Heart left ventricle (tissue), 13 donors: ENCODE measurements at regions not wholly inside any gene's neighbourhood (a gene's known extent, or its start where the extent isn't known, plus 50 kb on each side); places are given as distances from the start of the nearest gene placed in this dataset.

Source experiments
- CTCF ChIP-seq, 12 donors: fragments of 200-600 bp; sonication (generic) in 4 of 12; IDR thresholded peaks; one replicate each; pipeline versions ENCODE4 v1.5.0 to v1.8.0; 2018 to 2022; ENCODE audit warnings: antibody characterized with exemption in 12 of 12, mild to moderate bottlenecking in 5 of 12
- POLR2A ChIP-seq, 2 donors: fragments of 450-650 bp; IDR thresholded peaks; one replicate each; pipeline ENCODE4 v1.6.1; 2017; ENCODE audit warnings: antibody characterized with exemption in 2 of 2, mild to moderate bottlenecking in 2 of 2, moderate library complexity in 2 of 2
- donor health status: ischemic (EF 13 %, LVEDD 7.1; RV severe dilation, severe dysfunction).
- donor health status: DM: no; HTN: yes; CAD: no.
- donor health status: DM: no; HTN: no; CAD: no.
- donor health status: ischemic (EF 25% LVEDD 6.9; RV normal size, moderate dysfunction).
- donor health status: ischemic (EF 25% LVEDD 5.7; RV mildly dilated, moderate dysfunction).
- donor health status: ischemic (EF 35%, LVEDD 5.7; RV mildly dilated, moderate dysfunction).
- donor health status: nonischemic (EF 11% LVEDD 7.7; RV severe dilation, severe dysfunction).
- donor health status: DM: yes; HTN: yes; CAD: no.
- donor health status: PGD.
- donor health status: ischemic (EF 29% LVEDD 5.4; RV normal size, mild dysfunction).
- donor health status: nonischemic (EF 23%, LVEDD 6.1; RV moderate dilation, normal function).

GRCh38 chr16:60989592-60989991 lies 1046.6 kb downstream of the CDH8 start:
- TF ChIP-seq CTCF (IDR thresholded peaks at IDR 0.05) (no peak), POLR2A (IDR thresholded peaks at IDR 0.05) (no peak)
